Left lung (tissue), 4 donors: ENCODE measurements at regions not wholly inside any gene's neighbourhood (a gene's known extent, or its start where the extent isn't known, plus 50 kb on each side); places are given as distances from the start of the nearest gene placed in this dataset.

ENCODE experiments used
- ATAC-seq: fragments of 200-7000 bp; cut with Tn5 transposase; one replicate; pipeline ENCODE4 v1.9.1; 2020; ENCODE audit warnings: moderate library complexity
- DNase-seq, 4 donors: peaks; one replicate each; pipeline ENCODE4 v3.0.0-alpha.2; 2013 to 2020
- H3K27ac ChIP-seq, 2 donors: fragments of 200-600 bp; sonication (generic) in 1 of 2; one replicate each; pipeline versions ENCODE4 v1.5.0 to v1.8.0; 2020 to 2021
- H3K27me3 ChIP-seq, 2 donors: fragments of 200-600 bp; sonication (generic) in 1 of 2; one replicate each; pipeline versions ENCODE4 v1.5.0 to v1.8.0; 2020 to 2021
- H3K36me3 ChIP-seq, 2 donors: fragments of 200-600 bp; sonication (generic) in 1 of 2; one replicate each; pipeline versions ENCODE4 v1.5.0 to v1.8.0; 2020 to 2021
- H3K4me1 ChIP-seq, 2 donors: fragments of 200-600 bp; one replicate each; pipeline ENCODE4 v1.8.0; 2021
- H3K4me3 ChIP-seq, 2 donors: fragments of 200-600 bp; sonication (generic) in 1 of 2; one replicate each; pipeline versions ENCODE4 v1.5.0 to v1.8.0; 2020 to 2021; ENCODE audit warnings: mild to moderate bottlenecking in 1 of 2
- H3K9me3 ChIP-seq, 2 donors: fragments of 200-600 bp; sonication (generic) in 1 of 2; one replicate each; pipeline versions ENCODE4 v1.5.0 to v1.8.0; 2020 to 2021
- CTCF ChIP-seq, 2 donors: fragments of 200-600 bp; sonication (generic) in 1 of 2; IDR thresholded peaks; one replicate each; pipeline versions ENCODE4 v1.5.0 to v1.8.0; 2021; ENCODE audit warnings: antibody characterized with exemption in 2 of 2
- intact Hi-C, 2 donors: fragments of 100-400 bp; cut with DNase I; formaldehyde crosslinking; loops; one replicate each; pipeline versions ENCODE4 v1.11.2 to v1.14.2; 2022
- donor health status: DM: no; HTN: yes; CAD: no.
- donor health status: DM: no; HTN: no; CAD: no.

GRCh38 chr7:22882106-22882505, 59.5 kb upstream of the TOMM7 start:
- intact Hi-C loops, result no loop called here
- Histone ChIP-seq H3K27me3 (no peaks in the 10 kb centered on the region), H3K4me1 (peaks cover 0 to 6% of the 10 kb centered on the region in 2 donors), H3K9me3 (no peaks in the 10 kb centered on the region), H3K36me3 (no peaks in the 10 kb centered on the region), H3K4me3 (no peak overlapping the region), H3K27ac (no peak overlapping the region)
- no peak for ATAC-seq
- no peak for TF ChIP-seq CTCF (IDR thresholded peaks at IDR 0.05)
- no peak for DNase-seq

GRCh38 chr7:22879709-22880306, 57.2 kb upstream of the TOMM7 start:
- DNase-seq (no peak), ATAC-seq (no peak)
- no peaks in the 10 kb centered on the region for H3K27me3 ChIP-seq
- no peaks in the 10 kb centered on the region for H3K9me3 ChIP-seq
- no peak overlapping the region for H3K27ac ChIP-seq
- H3K4me3 ChIP-seq, result no peak overlapping the region
- no peaks in the 10 kb centered on the region for H3K36me3 ChIP-seq
- TF ChIP-seq CTCF (IDR thresholded peaks at IDR 0.05), result no peak
- no peaks in the 10 kb centered on the region for H3K4me1 ChIP-seq
- intact Hi-C loops, result no loop called here

DNA sequence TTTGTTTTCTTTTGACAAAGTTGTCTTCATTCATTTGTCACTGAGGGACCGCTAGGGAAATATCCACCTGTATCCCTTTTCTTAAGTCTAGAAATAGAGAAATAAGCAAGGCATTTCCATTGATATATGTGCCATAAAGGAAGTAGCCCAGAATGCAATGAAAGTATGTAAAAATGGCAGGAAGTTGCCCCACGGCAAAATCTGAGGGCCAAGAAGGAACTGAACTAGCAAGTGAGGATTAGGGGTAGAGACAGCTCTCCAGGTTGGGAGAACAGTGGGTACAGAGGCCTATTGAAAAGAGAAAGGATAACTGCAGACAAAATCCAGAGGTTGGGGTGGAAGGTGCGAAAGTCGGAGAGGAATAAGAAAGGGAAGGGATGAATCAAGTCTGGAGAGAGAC, 56.6 kb upstream of the TOMM7 start:
- intact Hi-C loops, result no loop called here
- Histone ChIP-seq H3K4me1 (no peaks in the 10 kb centered on the region), H3K4me3 (no peak overlapping the region), H3K27ac (no peak overlapping the region), H3K9me3 (no peaks in the 10 kb centered on the region), H3K27me3 (no peaks in the 10 kb centered on the region), H3K36me3 (no peaks in the 10 kb centered on the region)
- ATAC-seq (no peak), DNase-seq (no peak)
- no peak for TF ChIP-seq CTCF (IDR thresholded peaks at IDR 0.05)

- no peak overlapping the region for H3K4me3 ChIP-seq
- TF ChIP-seq CTCF (IDR thresholded peaks at IDR 0.05), result no peak
- no peaks in the 10 kb centered on the region for H3K36me3 ChIP-seq
- intact Hi-C loops, result no loop called here
- no peak for DNase-seq
- no peaks in the 10 kb centered on the region for H3K4me1 ChIP-seq
- no peak for ATAC-seq
- no peak overlapping the region for H3K27ac ChIP-seq
- H3K9me3 ChIP-seq, result no peaks in the 10 kb centered on the region
- H3K27me3 ChIP-seq, result no peaks in the 10 kb centered on the region
Measured at GRCh38 chr7:22876986-22877729, 54.5 kb upstream of the TOMM7 start.

- ATAC-seq, result no peak
- no peak overlapping the region for H3K4me3 ChIP-seq
- H3K9me3 ChIP-seq, result no peaks in the 10 kb centered on the region
- DNase-seq, result no peak
- H3K36me3 ChIP-seq, result no peaks in the 10 kb centered on the region
- TF ChIP-seq CTCF (IDR thresholded peaks at IDR 0.05), result no peak
- no peaks in the 10 kb centered on the region for H3K27me3 ChIP-seq
- no peaks in the 10 kb centered on the region for H3K4me1 ChIP-seq
- H3K27ac ChIP-seq, result no peak overlapping the region
- intact Hi-C loops, result no loop called here
Measured at GRCh38 chr7:22875470-22875869, 52.8 kb upstream of the TOMM7 start.
